SIG-M5 treated with dmso at 0.1 percent for 504 hours (cell line): ENCODE measurements at regions not wholly inside any gene's neighbourhood (a gene's known extent, or its start where the extent isn't known, plus 50 kb on each side); places are given as distances from the start of the nearest gene placed in this dataset.
"Not testable (repeated sequence)": the region's sequence is repeated elsewhere in the genome, so short reads cannot be mapped to it uniquely, and the experiment has no call there.

Source experiments
- DNase-seq: peaks from one replicate; lab custom pipeline; 2025; ENCODE audit not compliant: unreplicated experiment; lab: John Stamatoyannopoulos, UW

DNA sequence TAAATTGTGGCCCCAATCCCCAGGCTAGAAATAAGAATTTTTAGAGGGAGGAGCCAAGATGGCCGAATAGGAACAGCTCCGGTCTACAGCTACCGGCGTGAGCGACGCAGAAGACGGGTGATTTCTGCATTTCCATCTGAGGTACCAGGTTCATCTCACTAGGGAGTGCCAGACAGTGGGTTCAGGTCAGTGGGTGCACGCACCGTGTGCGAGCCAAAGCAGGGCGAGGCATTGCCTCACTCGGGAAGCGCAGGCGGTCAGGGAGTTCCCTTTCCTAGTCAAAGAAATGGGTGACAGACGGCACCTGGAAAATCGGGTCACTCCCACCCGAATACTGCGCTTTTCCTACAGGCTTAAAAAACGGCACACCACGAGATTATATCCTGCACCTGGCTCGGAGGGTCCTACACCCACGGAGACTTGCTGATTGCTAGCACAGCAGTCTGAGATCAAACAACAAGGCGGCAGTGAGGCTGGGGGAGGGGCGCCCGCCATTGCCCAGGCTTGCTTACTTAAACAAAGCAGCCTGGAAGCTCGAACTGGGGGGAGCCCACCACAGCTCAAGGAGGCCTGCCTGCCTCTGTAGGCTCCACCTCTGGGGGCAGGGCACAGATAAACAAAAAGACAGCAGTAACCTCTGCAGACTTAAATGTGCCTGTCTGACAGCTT is 257.7 kb upstream of the MEIS1 start:
- DNase-seq: not testable (repeated sequence)

- no peak for DNase-seq
These were observed 260.4 kb upstream of the MEIS1 start for GRCh38 chr2:66174491-66174890.

DNA sequence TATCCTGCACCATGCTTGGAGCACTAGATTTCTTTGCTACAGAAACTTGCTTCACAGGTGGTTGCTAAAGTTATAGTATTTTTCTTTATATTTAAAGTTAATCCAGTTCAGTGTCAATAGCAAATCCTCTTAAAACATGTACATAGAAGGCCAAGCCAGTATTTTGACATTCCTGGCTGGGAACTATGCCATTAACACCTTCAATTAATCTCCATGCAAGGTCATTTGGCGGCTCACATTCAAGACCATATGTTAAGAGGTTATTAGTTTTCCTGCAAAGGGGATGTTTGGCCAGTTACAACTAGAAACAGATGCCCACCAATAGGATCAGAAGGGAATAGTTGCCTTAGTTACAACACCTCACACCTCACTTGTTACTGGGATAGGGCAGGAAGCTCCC is 261.3 kb upstream of the MEIS1 start:
- DNase-seq: no peak

GRCh38 chr2:66171530-66171929 is 263.4 kb upstream of the MEIS1 start:
- DNase-seq: no peak

DNA sequence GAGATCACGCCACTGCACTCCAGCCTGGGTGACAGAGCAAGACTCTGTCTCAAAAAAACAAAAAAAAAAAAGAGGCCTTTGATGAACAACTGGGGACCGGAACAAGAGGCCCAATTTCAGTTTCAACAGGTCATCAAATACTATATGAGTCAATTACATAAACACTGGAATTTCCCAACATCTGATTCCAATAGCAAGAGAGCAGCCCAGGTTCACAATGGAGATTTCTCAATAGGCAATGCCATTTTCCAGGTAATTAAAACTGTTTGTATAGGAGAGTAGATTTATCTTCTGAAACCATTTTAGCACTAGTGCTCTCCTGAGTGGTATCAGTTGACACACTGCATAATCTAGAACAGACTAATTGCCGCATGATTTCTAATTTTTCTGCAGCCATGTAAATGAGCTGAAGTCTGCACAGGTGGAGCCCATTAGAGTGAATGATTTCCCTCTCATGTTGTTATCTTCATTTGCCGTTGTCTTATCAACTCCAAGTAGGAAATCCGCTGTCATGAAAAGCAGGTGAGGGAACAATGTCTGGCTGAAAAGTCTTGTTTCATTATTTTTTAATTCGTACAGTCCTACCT is 264.1 kb upstream of the MEIS1 start:
- DNase-seq: no peak

DNA sequence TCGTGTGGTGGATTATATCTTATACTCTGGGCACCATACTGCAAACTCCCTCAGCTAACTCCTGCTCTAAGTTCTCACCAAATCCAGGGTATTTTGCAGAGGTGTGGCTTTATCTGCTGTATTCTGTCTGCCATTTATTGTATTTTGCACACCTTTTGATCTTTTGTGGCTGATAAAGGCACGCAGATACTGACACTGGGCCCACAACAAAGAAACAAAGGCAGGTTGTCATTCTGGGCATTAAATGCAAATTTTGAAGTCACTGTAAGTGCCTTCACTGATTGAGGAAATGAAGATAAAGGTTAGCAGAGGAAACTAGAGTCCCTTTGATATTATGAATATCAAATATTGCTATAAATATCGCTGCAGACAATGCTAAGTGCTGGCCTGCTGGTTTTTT is 265.8 kb upstream of the MEIS1 start:
- no peak for DNase-seq

DNA sequence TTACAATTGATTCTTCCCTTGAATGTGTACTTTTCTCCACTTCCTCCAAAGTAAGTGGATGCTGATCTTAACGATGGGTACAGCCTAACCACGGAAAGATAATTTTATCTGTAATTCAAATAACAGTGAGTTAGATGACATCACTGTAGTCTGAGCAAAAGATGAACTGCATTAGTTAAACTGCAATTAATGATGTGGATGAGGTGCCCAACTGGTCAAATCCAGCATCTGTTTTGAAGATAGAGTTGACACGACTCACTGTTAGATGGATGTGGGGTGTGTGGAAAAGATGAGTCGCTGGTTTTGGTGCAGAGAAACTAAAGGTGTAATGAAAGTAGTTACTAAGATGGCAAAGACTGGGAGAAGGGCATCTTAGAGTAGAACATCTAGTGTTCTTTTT is 270.5 kb upstream of the MEIS1 start:
- no peak for DNase-seq

DNA sequence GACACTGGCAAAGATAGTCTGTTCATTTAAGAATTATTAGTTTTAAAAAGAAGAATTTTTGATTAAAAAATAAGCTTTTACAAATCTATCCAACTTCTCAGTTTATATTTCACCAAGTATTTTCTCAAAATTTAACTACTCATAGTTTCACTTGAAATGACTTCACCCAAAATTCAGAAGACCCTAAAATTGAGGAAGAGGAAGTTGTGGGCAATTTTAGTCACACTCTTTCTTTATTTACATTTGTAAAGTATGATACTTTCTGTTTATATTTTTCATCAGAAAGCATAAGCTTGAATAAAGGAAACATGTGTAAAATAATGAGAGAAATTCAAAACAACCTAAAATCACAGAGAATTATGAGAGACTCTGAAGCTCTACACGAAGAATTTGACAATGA is 278.8 kb upstream of the MEIS1 start:
- DNase-seq: no peak

GRCh38 chr2:66153941-66154340 is 281.0 kb upstream of the MEIS1 start:
- no peak for DNase-seq

- no peak for DNase-seq
These were observed 289.4 kb upstream of the MEIS1 start for GRCh38 chr2:66145490-66145889.

- DNase-seq: not testable (repeated sequence)
These were observed 290.6 kb upstream of the MEIS1 start for GRCh38 chr2:66144324-66144723.

- no peak for DNase-seq
These were observed 297.3 kb upstream of the MEIS1 start for GRCh38 chr2:66137606-66138130.

DNA sequence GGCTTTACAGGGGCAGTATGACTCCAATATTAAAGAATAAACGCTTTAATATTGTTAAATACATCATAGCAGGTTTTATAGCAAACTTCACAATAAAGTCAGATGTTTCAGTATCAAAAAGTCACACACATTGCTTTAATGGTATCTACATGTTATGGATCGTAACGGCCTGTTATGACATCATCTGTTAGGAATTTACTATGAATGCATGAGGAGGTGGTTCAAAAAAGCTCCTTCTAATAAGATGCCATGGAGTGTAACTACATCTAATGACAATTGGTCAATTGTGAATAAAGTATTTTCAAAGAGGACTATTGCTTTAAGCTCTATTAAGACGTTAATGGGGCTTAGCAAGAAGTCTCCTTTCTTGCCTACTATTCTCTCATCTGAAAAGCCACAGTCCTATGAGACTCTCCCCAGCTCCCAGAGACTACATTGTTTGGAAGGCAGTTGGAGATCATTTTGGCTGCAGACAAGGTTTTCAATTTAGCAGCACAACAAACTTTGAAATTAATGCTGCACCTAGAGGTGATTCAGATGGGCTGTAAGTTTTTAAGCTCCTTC is 300.7 kb upstream of the MEIS1 start:
- DNase-seq: no peak

GRCh38 chr2:66127656-66128055 is 307.3 kb upstream of the MEIS1 start:
- no peak for DNase-seq

DNA sequence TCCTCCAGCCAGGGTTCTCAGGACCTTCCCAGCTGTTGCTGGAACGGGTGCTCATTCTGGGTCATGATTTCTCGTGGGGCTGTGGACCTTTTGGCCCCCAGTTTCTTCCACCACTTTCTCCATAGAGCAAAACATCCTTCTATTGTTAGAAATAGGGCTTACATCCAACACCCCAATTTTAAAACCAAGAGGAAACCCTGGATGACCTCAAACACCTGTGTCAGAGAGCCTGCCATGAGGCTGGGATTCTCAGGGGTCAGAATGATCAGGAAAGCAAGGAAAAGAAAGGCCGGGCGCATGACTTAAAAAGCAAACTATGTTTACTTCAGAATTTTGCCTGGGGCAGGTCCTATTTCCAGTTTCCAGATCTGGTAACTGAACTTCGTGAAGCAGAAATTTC is 307.9 kb upstream of the MEIS1 start:
- DNase-seq: no peak

- DNase-seq: no peak
These were observed 309.0 kb upstream of the MEIS1 start for GRCh38 chr2:66125951-66126350.

DNA sequence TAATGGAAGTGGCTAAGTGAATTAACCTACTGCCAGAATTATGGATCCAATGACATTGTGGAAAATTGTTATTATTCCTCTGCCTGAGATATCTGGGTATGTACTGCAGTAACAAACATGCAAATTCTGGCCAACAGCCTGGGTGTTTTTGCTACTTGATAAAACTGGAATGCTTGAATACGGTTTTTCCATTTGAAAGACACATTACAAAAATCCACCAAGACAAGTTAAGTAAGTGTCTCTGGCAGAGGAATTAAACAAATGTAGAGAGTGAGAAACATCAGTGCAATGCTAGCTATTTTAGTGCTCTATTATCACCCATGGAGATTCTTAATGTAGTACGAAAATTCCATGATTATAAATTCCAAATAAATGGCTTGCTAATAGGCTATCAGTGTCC is 312.4 kb upstream of the MEIS1 start:
- DNase-seq: no peak

DNA sequence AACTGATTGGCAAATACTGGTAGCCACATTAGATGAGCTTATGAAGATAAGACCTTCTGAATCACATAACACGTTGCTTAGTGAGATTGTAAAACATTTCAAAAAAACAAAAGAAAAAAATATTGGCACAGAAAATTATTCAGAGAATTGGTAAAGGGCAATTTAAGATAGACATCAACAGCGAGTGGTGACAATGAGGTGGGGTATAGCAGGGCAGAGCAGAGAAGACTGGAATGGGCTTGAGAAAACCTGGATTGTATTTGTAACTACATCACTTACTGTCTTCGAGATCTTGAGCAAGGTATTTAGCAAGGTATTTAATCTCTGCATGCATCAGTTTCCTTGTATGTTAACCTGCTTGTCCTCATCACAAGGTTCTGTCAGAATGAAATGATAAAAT is 313.0 kb upstream of the MEIS1 start:
- no peak for DNase-seq

- DNase-seq: no peak
These were observed 320.8 kb upstream of the MEIS1 start for GRCh38 chr2:66113988-66114625.

GRCh38 chr2:66111706-66112105 is 323.2 kb upstream of the MEIS1 start:
- no peak for DNase-seq

DNA sequence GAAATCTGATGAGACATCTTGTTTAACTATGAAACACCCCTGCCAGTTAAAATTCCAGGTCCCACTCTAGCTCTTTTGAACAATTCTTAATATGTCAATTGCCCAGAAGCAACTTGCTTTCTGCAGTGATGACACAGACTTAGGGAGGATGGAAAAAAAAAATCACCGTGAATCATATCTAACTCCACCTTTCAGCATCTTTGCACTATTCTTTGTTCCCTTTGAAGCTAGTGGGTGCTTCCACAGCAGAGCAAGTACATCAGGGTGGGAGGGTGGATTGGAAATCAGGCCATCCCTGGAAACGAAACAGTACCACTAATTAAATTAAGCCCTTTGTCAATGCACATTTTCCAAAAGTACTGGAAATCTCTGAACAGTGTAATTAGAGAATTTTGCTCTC is 324.3 kb upstream of the MEIS1 start:
- DNase-seq: no peak

GRCh38 chr2:66110086-66110485 is 324.8 kb upstream of the MEIS1 start:
- no peak for DNase-seq
